Activated CD4-positive, alpha-beta memory T cell treated with anti-CD3 and anti-CD28 coated beads, Interleukin-2, amount 10 ng/mL, durations not matched to agents 7 days and 5 days (primary cell): ENCODE measurements at regions not wholly inside any gene's neighbourhood (a gene's known extent, or its start where the extent isn't known, plus 50 kb on each side); places are given as distances from the start of the nearest gene placed in this dataset.

ENCODE experiments used
- CTCF ChIA-PET: fragments of 350-600 bp; sonication (Branson Sonifier 250); formaldehyde crosslinking; loops from one replicate; lab custom pipeline; 2021; ENCODE audit warnings: antibody characterized with exemption, inconsistent platforms; lab: Charles Lee
- POLR2A ChIA-PET: fragments of 350-600 bp; sonication (Branson Sonifier 250); formaldehyde crosslinking; loops from one replicate; lab custom pipeline; 2021; ENCODE audit warnings: antibody characterized with exemption; lab: Charles Lee
- DNase-seq: peaks from one replicate; pipeline ENCODE4 v3.0.0-alpha.2; 2020
- H3K27ac Mint-ChIP-seq: one replicate; pipeline ENCODE4 v1.8.0; 2021; ENCODE audit warnings: mild to moderate bottlenecking, mixed read lengths
- H3K27me3 Mint-ChIP-seq: one replicate; pipeline ENCODE4 v1.8.0; 2021; ENCODE audit warnings: mixed read lengths
- H3K36me3 Mint-ChIP-seq: one replicate; pipeline ENCODE4 v1.8.0; 2021; ENCODE audit warnings: low read depth, mixed read lengths
- H3K4me1 Mint-ChIP-seq: one replicate; pipeline ENCODE4 v1.8.0; 2021; ENCODE audit warnings: mixed read lengths
- H3K4me3 Mint-ChIP-seq: one replicate; pipeline ENCODE4 v1.8.0; 2021; ENCODE audit warnings: mild to moderate bottlenecking, mixed read lengths
- H3K9me3 Mint-ChIP-seq: one replicate; pipeline ENCODE4 v1.8.0; 2021; ENCODE audit warnings: mixed read lengths

- no peak for DNase-seq
- Mint-ChIP-seq H3K36me3 (no peaks in the 10 kb centered on the region), H3K9me3 (no peaks in the 10 kb centered on the region), H3K27ac (no peak overlapping the region), H3K4me3 (no peak overlapping the region), H3K27me3 (peaks cover 3% of the 10 kb centered on the region), H3K4me1 (no peaks in the 10 kb centered on the region)
- ChIA-PET CTCF (no interaction called here), POLR2A (no interaction called here)
These were observed 65.8 kb upstream of the RPS6KA2 start for GRCh38 chr6:166692723-166693302.

DNA sequence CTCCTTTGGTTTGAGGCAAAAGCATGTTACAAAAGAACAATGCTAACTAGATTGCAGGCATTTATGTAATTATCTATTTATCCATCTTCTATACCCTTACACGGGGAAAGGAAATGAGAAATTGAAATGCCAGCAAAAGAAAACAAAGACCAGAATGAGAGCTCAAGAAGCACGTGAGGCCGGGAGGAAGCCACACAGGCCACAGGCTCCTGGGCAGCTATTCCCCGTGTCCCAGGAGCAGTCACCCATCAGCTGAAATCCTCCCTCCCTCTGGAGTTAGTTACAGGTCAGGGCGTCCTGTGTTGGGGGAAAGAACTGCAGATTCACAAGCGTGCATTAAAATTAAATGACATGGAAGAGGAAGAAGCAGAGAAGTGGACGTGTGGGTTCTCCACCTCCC is 64.7 kb upstream of the RPS6KA2 start:
- H3K36me3 Mint-ChIP-seq = no peaks in the 10 kb centered on the region
- DNase-seq = no peak
- CTCF ChIA-PET = no interaction called here
- POLR2A ChIA-PET = no interaction called here
- H3K4me3 Mint-ChIP-seq = no peak overlapping the region
- H3K27me3 Mint-ChIP-seq = peaks cover 3% of the 10 kb centered on the region
- H3K27ac Mint-ChIP-seq = no peak overlapping the region
- H3K9me3 Mint-ChIP-seq = no peaks in the 10 kb centered on the region
- no peaks in the 10 kb centered on the region for H3K4me1 Mint-ChIP-seq

DNA sequence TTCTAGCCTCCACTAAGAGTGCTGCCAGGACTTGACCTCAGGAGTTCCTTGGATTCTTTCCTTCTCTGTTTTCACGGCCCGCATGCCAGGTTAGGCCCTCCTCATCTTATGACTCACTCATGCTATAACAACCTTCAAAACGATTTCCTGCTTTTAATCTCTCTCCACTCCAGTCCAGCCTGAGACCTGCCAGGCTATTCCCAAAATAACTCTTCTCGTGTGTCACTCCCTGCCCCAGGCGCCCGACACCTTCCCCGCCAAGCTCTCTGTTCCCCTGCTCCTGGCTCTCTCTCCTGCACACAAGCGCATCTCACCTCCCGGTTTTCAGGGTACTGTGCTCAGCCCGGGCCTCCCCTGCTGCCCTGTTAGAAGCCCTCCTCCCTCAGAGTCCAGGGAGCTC is 64.1 kb upstream of the RPS6KA2 start:
- no peaks in the 10 kb centered on the region for H3K36me3 Mint-ChIP-seq
- ChIA-PET POLR2A (no interaction called here), CTCF (no interaction called here)
- no peaks in the 10 kb centered on the region for H3K4me1 Mint-ChIP-seq
- H3K27me3 Mint-ChIP-seq = peaks cover 3% of the 10 kb centered on the region
- H3K4me3 Mint-ChIP-seq = no peak overlapping the region
- no peak for DNase-seq
- H3K27ac Mint-ChIP-seq = no peak overlapping the region
- H3K9me3 Mint-ChIP-seq = no peaks in the 10 kb centered on the region

- CTCF ChIA-PET = no interaction called here
- no peaks in the 10 kb centered on the region for H3K4me1 Mint-ChIP-seq
- DNase-seq = no peak
- POLR2A ChIA-PET = no interaction called here
- no peaks in the 10 kb centered on the region for H3K36me3 Mint-ChIP-seq
- H3K27ac Mint-ChIP-seq = no peak overlapping the region
- H3K4me3 Mint-ChIP-seq = no peak overlapping the region
- no peaks in the 10 kb centered on the region for H3K9me3 Mint-ChIP-seq
- peaks cover 3% of the 10 kb centered on the region for H3K27me3 Mint-ChIP-seq
These were observed 62.6 kb upstream of the RPS6KA2 start for GRCh38 chr6:166689687-166690086.

GRCh38 chr6:166688901-166689300 is 61.9 kb upstream of the RPS6KA2 start:
- no peaks in the 10 kb centered on the region for H3K9me3 Mint-ChIP-seq
- no peak for DNase-seq
- no peaks in the 10 kb centered on the region for H3K4me1 Mint-ChIP-seq
- POLR2A ChIA-PET = no interaction called here
- peaks cover 3% of the 10 kb centered on the region for H3K27me3 Mint-ChIP-seq
- no peak overlapping the region for H3K27ac Mint-ChIP-seq
- H3K4me3 Mint-ChIP-seq = no peak overlapping the region
- no peaks in the 10 kb centered on the region for H3K36me3 Mint-ChIP-seq
- CTCF ChIA-PET = no interaction called here

- DNase-seq = no peak
- Mint-ChIP-seq H3K27ac (no peak overlapping the region), H3K4me3 (no peak overlapping the region), H3K27me3 (peaks cover 3% of the 10 kb centered on the region), H3K36me3 (no peaks in the 10 kb centered on the region), H3K9me3 (no peaks in the 10 kb centered on the region), H3K4me1 (no peaks in the 10 kb centered on the region)
- ChIA-PET CTCF (no interaction called here), POLR2A (no interaction called here)
These were observed 60.8 kb upstream of the RPS6KA2 start for GRCh38 chr6:166687879-166688205.

DNA sequence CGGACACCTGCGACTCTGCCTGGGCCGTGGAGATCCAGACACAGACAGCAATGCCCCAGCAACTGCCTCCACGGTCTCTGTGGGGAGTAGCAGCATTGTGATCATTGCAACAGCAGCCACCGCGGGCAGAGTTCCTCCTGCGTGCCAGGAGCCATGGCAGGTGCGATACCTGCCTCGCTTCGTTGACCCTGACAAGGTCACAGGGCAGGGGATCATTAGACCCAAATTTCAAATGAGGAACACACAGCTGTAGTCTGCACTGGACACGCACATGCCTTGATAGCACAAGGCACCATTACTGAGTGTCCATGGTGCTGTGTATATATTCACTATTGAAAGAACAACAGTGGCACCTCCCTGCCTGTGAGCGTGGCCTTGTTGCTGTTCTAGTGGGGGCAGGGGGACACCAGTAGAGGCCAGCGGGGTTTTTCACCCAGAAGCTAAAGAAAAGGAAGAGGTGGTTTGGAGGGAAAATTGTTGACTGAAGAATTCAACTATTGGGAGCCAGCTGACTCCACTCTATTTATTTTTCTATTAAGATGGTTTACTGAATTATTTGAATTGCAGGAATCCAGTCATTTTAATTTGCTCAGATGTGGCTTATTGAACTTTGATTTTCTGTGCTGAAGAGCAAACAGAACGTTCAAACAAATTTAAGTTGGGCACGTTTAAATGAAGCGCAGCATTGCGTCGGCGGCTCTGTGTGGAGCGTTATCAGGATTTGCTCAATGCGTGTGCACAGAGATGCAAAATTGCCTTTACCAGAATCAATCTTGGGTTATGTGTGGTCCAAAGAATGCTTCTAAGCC is 60.2 kb upstream of the RPS6KA2 start:
- no peak overlapping the region for H3K4me3 Mint-ChIP-seq
- ChIA-PET CTCF (no interaction called here), POLR2A (no interaction called here)
- no peak for DNase-seq
- no peaks in the 10 kb centered on the region for H3K4me1 Mint-ChIP-seq
- peaks cover 3% of the 10 kb centered on the region for H3K27me3 Mint-ChIP-seq
- no peak overlapping the region for H3K27ac Mint-ChIP-seq
- no peaks in the 10 kb centered on the region for H3K36me3 Mint-ChIP-seq
- no peaks in the 10 kb centered on the region for H3K9me3 Mint-ChIP-seq

DNA sequence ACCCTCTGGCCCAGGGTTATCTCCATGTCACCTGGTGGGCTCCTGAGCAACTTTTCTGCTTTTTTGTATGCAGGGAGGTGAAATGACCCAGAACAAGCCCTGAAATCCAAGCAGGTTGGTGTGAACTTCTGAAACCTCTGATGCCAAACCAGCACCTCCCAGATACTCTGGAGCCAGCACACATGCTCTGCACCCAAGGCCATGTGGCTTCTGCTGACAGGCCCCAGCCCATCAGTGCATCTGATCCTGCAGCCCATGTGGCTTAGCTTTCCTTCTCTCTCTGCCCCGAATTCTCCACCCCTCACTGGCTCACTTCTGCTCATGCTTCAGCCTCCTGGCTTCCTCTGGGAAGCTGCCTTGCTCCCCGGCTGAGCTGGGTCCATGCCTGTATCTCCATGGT is 59.3 kb upstream of the RPS6KA2 start:
- no peak overlapping the region for H3K4me3 Mint-ChIP-seq
- H3K27ac Mint-ChIP-seq = no peak overlapping the region
- CTCF ChIA-PET = no interaction called here
- H3K36me3 Mint-ChIP-seq = no peaks in the 10 kb centered on the region
- POLR2A ChIA-PET = no interaction called here
- H3K9me3 Mint-ChIP-seq = no peaks in the 10 kb centered on the region
- no peaks in the 10 kb centered on the region for H3K4me1 Mint-ChIP-seq
- no peaks in the 10 kb centered on the region for H3K27me3 Mint-ChIP-seq
- DNase-seq = no peak

DNA sequence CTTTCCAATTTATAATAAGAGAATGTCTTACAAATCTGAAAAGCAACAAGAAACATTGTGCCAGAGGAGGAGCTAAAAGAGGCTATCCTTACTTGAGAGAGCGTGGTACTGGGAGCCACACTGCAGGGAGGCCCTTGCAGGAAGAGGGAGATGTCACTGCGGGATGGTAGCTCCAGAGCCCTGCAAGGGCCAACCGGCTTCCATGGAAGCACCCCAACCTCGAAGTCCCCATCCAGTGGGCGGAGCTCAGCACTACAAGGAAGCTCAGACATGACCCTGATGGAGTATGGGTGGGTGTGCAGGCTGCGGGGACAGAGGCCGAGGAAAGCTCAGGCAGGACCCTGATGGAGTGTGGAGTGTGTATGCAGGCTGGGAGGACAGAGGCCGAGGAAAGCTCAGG is 57.8 kb upstream of the RPS6KA2 start:
- no peak overlapping the region for H3K4me3 Mint-ChIP-seq
- no peak for DNase-seq
- H3K9me3 Mint-ChIP-seq = no peaks in the 10 kb centered on the region
- H3K4me1 Mint-ChIP-seq = no peaks in the 10 kb centered on the region
- POLR2A ChIA-PET = no interaction called here
- H3K27ac Mint-ChIP-seq = no peak overlapping the region
- H3K36me3 Mint-ChIP-seq = no peaks in the 10 kb centered on the region
- no peaks in the 10 kb centered on the region for H3K27me3 Mint-ChIP-seq
- CTCF ChIA-PET = no interaction called here

GRCh38 chr6:166684170-166684569 is 57.1 kb upstream of the RPS6KA2 start:
- POLR2A ChIA-PET = no interaction called here
- no peak overlapping the region for H3K4me3 Mint-ChIP-seq
- H3K27me3 Mint-ChIP-seq = no peaks in the 10 kb centered on the region
- no peak for DNase-seq
- no peaks in the 10 kb centered on the region for H3K4me1 Mint-ChIP-seq
- no peaks in the 10 kb centered on the region for H3K9me3 Mint-ChIP-seq
- CTCF ChIA-PET = no interaction called here
- H3K36me3 Mint-ChIP-seq = no peaks in the 10 kb centered on the region
- no peak overlapping the region for H3K27ac Mint-ChIP-seq

DNA sequence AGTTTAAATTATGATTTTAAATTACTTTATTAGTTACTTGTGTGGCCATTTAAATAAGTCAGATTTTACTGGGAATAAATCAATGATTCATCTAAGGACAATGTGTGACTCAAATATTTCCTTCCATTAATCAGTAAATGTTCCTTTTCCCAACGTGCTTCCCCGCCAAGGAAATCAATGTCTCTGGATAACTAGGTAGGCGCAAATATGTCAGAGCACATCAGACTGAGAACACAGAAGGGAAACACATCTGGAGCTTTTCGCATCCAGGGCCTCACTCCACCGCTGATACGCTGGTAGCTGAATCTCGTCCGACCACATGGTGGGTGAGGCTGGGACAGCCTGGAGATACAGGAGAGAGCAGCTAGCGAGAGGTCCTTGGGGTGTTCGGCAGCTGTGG is 56.4 kb upstream of the RPS6KA2 start:
- H3K27me3 Mint-ChIP-seq = no peaks in the 10 kb centered on the region
- H3K9me3 Mint-ChIP-seq = no peaks in the 10 kb centered on the region
- H3K36me3 Mint-ChIP-seq = no peaks in the 10 kb centered on the region
- H3K27ac Mint-ChIP-seq = no peak overlapping the region
- no peak for DNase-seq
- H3K4me1 Mint-ChIP-seq = no peaks in the 10 kb centered on the region
- no peak overlapping the region for H3K4me3 Mint-ChIP-seq
- CTCF ChIA-PET = no interaction called here
- POLR2A ChIA-PET = no interaction called here

GRCh38 chr6:166679566-166679965 is 52.5 kb upstream of the RPS6KA2 start:
- H3K27ac Mint-ChIP-seq = no peak overlapping the region
- H3K27me3 Mint-ChIP-seq = peaks cover 1% of the 10 kb centered on the region
- no peak for DNase-seq
- H3K9me3 Mint-ChIP-seq = no peaks in the 10 kb centered on the region
- ChIA-PET POLR2A (no interaction called here), CTCF (no interaction called here)
- no peaks in the 10 kb centered on the region for H3K36me3 Mint-ChIP-seq
- H3K4me3 Mint-ChIP-seq = no peak overlapping the region
- no peaks in the 10 kb centered on the region for H3K4me1 Mint-ChIP-seq

- Mint-ChIP-seq H3K27me3 (peaks cover 1% of the 10 kb centered on the region), H3K36me3 (no peaks in the 10 kb centered on the region), H3K27ac (no peak overlapping the region), H3K4me3 (no peak overlapping the region), H3K9me3 (no peaks in the 10 kb centered on the region), H3K4me1 (no peaks in the 10 kb centered on the region)
- ChIA-PET POLR2A (no interaction called here), CTCF (no interaction called here)
- DNase-seq = no peak
These were observed 51.4 kb upstream of the RPS6KA2 start for GRCh38 chr6:166678426-166678825.

DNA sequence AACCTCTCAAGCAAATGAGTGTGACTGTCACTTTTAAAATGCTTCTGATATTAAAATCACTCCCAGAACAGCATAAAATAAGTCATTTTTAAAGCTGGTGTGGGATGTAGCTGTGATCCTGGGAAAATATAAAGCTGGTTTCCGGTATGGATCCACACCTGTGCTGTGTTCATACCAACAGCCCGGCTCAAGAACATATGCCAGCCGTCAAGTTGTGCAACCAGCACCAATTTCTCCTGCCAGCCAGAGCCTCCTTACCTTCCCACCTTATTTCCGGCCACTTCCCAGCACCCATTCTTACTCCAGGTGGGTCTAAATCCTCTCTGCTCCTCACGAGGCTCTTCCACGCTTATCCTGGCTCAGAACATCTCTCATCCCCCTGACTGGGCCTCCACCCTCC is 50.9 kb upstream of the RPS6KA2 start:
- no peak for DNase-seq
- no peaks in the 10 kb centered on the region for H3K9me3 Mint-ChIP-seq
- ChIA-PET POLR2A (no interaction called here), CTCF (no interaction called here)
- H3K27ac Mint-ChIP-seq = no peak overlapping the region
- no peaks in the 10 kb centered on the region for H3K36me3 Mint-ChIP-seq
- H3K27me3 Mint-ChIP-seq = peaks cover 1% of the 10 kb centered on the region
- H3K4me1 Mint-ChIP-seq = no peaks in the 10 kb centered on the region
- no peak overlapping the region for H3K4me3 Mint-ChIP-seq
